HepG2 (cell line): ENCODE measurements at regions not wholly inside any gene's neighbourhood (a gene's known extent, or its start where the extent isn't known, plus 50 kb on each side); places are given as distances from the start of the nearest gene placed in this dataset.

Source experiments
- ARNT ChIP-seq: fragments of 450-650 bp; IDR thresholded peaks from 2 replicates; pipeline ENCODE4 v1.6.1; 2017
- CC2D1A ChIP-seq: sonication (generic); formaldehyde crosslinking; IDR thresholded peaks from 2 replicates; pipeline ENCODE4 v1.8.1; 2023; ENCODE audit warnings: mild to moderate bottlenecking, missing genetic modification reagents
- ETV6 ChIP-seq: sonication (generic); formaldehyde crosslinking; conservative IDR thresholded peaks from 2 replicates; pipeline ENCODE4 v1.4.0; 2020; ENCODE audit warnings: missing genetic modification reagents
- ISX ChIP-seq: sonication (generic); formaldehyde crosslinking; conservative IDR thresholded peaks from 2 replicates; pipeline ENCODE4 v1.5.0; 2020; ENCODE audit warnings: missing genetic modification reagents
- JUN ChIP-seq: sonication (generic); formaldehyde crosslinking; IDR thresholded peaks from 2 replicates; pipeline ENCODE4 v1.4.0; 2020; ENCODE audit warnings: mild to moderate bottlenecking, missing genetic modification reagents
- MAF1 ChIP-seq: sonication (generic); formaldehyde crosslinking; IDR thresholded peaks from 2 replicates; pipeline ENCODE4 v1.5.0; 2020; ENCODE audit warnings: missing genetic modification reagents, borderline replicate concordance
- NFE2L2 ChIP-seq: fragments of 150-350 bp; IDR thresholded peaks from 2 replicates; pipeline ENCODE4 v1.6.1; 2014; ENCODE audit warnings: low read length
- NFKB2 ChIP-seq: sonication (generic); formaldehyde crosslinking; IDR thresholded peaks from 2 replicates; pipeline ENCODE4 v1.4.0; 2020; ENCODE audit warnings: missing genetic modification reagents, borderline replicate concordance
- RELA ChIP-seq: sonication (generic); formaldehyde crosslinking; IDR thresholded peaks from 2 replicates; pipeline ENCODE4 v1.4.0; 2020; ENCODE audit warnings: missing genetic modification reagents
- SPEN ChIP-seq: sonication (generic); formaldehyde crosslinking; IDR thresholded peaks from 2 replicates; pipeline ENCODE4 v1.5.1; 2020; ENCODE audit warnings: low read depth, mild to moderate bottlenecking, missing genetic modification reagents
- ZFP36L1 ChIP-seq: sonication (generic); formaldehyde crosslinking; IDR thresholded peaks from 2 replicates; pipeline ENCODE4 v1.8.0; 2022; ENCODE audit warnings: mild to moderate bottlenecking, missing genetic modification reagents, moderate library complexity
- ZFP90 ChIP-seq: sonication (generic); formaldehyde crosslinking; IDR thresholded peaks from 2 replicates; pipeline ENCODE4 v1.8.0; 2022; ENCODE audit warnings: missing genetic modification reagents, mild to moderate bottlenecking, inconsistent platforms, borderline replicate concordance
- ZNF101 ChIP-seq: sonication (generic); formaldehyde crosslinking; IDR thresholded peaks from 2 replicates; pipeline ENCODE4 v1.4.0; 2020; ENCODE audit warnings: mild to moderate bottlenecking, low read depth, missing genetic modification reagents, borderline replicate concordance
- ZNF354B ChIP-seq: sonication (generic); formaldehyde crosslinking; IDR thresholded peaks from 2 replicates; pipeline ENCODE4 v1.8.0; 2022; ENCODE audit warnings: mild to moderate bottlenecking, missing genetic modification reagents
- ZNF468 ChIP-seq: sonication (generic); formaldehyde crosslinking; IDR thresholded peaks from 2 replicates; pipeline ENCODE4 v1.8.0; 2022; ENCODE audit warnings: mild to moderate bottlenecking, moderate library complexity, missing genetic modification reagents
- ZNF501 ChIP-seq: sonication (generic); formaldehyde crosslinking; IDR thresholded peaks from 2 replicates; pipeline ENCODE4 v1.5.1; 2020; ENCODE audit warnings: mild to moderate bottlenecking, moderate library complexity, missing genetic modification reagents
- ZNF562 ChIP-seq: sonication (generic); formaldehyde crosslinking; IDR thresholded peaks from 2 replicates; pipeline ENCODE4 v1.8.0; 2022; ENCODE audit warnings: missing genetic modification reagents, borderline replicate concordance
- TF ChIP-seq, protein P1 (sequence below): sonication (generic); formaldehyde crosslinking; IDR thresholded peaks from 2 replicates; pipeline ENCODE4 v1.5.1; 2020; ENCODE audit warnings: mild to moderate bottlenecking, moderate library complexity, missing genetic modification reagents
- TF ChIP-seq, protein P2 (sequence below): IDR thresholded peaks from 2 replicates; pipeline ENCODE4 v1.6.1; 2012; ENCODE audit warnings: low read depth, low read length, improper control_type of control experiment
- TF ChIP-seq, protein P3 (sequence below): sonication (generic); formaldehyde crosslinking; conservative IDR thresholded peaks from 2 replicates; pipeline ENCODE4 v1.8.0; 2022; ENCODE audit warnings: low read depth, missing genetic modification reagents
- TF ChIP-seq, protein P4 (sequence below): sonication (generic); formaldehyde crosslinking; IDR thresholded peaks from 2 replicates; pipeline ENCODE4 v1.8.1; 2023; ENCODE audit warnings: mild to moderate bottlenecking, missing genetic modification reagents
- TF ChIP-seq, protein P5 (sequence below): sonication (generic); IDR thresholded peaks from 2 replicates; pipeline ENCODE4 v1.6.1; 2016; ENCODE audit warnings: low read depth, borderline replicate concordance

DNA sequence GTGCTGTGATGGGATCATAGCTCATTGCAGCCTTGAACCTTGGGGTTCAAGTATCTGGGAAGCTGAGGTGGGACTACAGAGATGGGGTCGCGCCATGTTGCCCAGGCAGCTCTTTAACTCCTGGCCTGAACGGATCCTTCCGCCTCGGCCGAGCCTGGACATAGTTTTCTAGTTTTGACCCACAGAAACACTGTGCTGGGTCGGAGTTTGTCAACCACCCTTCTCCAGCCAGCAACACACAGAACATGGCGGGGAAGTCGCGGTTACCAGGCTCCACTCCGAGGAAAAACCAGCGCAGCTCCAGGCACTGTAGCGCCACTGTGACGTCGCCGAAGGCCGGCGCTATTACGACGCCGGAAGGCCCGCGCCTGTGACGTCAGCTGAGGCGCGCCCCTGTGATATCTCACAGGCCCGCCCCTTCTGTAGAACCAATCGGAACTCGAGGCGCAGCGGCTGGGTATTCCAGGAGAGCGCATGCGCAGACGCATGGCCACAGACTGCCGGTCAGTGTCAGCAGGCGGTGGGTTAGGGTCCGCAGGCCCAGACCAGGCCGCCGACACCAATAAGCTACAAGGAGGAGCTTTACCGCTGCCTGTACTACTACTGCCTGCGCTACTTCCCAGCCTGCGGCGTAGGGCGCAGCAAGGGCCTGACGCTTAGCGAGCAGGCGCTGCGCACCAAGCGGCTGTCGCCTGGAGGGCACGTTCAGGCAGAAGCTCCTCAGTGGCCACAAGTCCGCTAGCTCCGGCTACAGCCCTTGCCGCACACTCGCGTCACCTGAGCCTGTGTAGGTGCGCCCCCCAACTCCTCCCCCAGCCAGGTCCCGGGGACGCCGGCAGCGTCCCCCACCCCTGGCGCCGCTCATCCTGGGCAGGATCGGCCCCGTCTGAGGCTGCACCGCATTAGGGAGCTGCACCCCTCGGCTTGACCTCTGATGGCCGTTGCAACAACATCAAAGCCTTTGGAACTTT is 135.2 kb upstream of the KCTD7 start (continued):
- TF ChIP-seq, protein P1, sequence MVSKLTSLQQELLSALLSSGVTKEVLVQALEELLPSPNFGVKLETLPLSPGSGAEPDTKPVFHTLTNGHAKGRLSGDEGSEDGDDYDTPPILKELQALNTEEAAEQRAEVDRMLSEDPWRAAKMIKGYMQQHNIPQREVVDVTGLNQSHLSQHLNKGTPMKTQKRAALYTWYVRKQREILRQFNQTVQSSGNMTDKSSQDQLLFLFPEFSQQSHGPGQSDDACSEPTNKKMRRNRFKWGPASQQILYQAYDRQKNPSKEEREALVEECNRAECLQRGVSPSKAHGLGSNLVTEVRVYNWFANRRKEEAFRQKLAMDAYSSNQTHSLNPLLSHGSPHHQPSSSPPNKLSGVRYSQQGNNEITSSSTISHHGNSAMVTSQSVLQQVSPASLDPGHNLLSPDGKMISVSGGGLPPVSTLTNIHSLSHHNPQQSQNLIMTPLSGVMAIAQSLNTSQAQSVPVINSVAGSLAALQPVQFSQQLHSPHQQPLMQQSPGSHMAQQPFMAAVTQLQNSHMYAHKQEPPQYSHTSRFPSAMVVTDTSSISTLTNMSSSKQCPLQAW (CRISPR knock-in tag): peak; percentile 94
- no peak for TF ChIP-seq RELA (CRISPR knock-in tag)
- TF ChIP-seq, protein P2, sequence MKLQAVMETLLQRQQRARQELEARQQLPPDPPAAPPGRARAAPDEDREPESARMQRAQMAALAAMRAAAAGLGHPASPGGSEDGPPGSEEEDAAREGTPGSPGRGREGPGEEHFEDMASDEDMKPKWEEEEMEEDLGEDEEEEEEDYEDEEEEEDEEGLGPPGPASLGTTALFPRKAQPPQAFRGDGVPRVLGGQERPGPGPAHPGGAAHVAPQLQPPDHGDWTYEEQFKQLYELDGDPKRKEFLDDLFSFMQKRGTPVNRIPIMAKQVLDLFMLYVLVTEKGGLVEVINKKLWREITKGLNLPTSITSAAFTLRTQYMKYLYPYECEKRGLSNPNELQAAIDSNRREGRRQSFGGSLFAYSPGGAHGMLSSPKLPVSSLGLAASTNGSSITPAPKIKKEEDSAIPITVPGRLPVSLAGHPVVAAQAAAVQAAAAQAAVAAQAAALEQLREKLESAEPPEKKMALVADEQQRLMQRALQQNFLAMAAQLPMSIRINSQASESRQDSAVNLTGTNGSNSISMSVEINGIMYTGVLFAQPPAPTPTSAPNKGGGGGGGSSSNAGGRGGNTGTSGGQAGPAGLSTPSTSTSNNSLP: 0 out of 2 replicates have a peak, but pooled peaks have one; percentile 32
- TF ChIP-seq, protein P3, sequence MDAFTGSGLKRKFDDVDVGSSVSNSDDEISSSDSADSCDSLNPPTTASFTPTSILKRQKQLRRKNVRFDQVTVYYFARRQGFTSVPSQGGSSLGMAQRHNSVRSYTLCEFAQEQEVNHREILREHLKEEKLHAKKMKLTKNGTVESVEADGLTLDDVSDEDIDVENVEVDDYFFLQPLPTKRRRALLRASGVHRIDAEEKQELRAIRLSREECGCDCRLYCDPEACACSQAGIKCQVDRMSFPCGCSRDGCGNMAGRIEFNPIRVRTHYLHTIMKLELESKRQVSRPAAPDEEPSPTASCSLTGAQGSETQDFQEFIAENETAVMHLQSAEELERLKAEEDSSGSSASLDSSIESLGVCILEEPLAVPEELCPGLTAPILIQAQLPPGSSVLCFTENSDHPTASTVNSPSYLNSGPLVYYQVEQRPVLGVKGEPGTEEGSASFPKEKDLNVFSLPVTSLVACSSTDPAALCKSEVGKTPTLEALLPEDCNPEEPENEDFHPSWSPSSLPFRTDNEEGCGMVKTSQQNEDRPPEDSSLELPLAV (CRISPR knock-in tag): no peak
- peak; percentile 88 for TF ChIP-seq SPEN (CRISPR knock-in tag)
- peak; percentile 68; the same call in 1 of the 2 replicates for TF ChIP-seq ISX (CRISPR knock-in tag)
- TF ChIP-seq ZNF501: peak; percentile 96
- TF ChIP-seq, protein P4, sequence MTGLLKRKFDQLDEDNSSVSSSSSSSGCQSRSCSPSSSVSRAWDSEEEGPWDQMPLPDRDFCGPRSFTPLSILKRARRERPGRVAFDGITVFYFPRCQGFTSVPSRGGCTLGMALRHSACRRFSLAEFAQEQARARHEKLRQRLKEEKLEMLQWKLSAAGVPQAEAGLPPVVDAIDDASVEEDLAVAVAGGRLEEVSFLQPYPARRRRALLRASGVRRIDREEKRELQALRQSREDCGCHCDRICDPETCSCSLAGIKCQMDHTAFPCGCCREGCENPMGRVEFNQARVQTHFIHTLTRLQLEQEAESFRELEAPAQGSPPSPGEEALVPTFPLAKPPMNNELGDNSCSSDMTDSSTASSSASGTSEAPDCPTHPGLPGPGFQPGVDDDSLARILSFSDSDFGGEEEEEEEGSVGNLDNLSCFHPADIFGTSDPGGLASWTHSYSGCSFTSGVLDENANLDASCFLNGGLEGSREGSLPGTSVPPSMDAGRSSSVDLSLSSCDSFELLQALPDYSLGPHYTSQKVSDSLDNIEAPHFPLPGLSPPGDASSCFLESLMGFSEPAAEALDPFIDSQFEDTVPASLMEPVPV: peak; percentile 75; the same call in 1 of the 2 replicates
- TF ChIP-seq ZNF562 (CRISPR knock-in tag): no peak
- TF ChIP-seq MAF1: peak; percentile 60; the same call in 1 of the 2 replicates
- TF ChIP-seq JUN (CRISPR knock-in tag): peak; percentile 32; the same call in 1 of the 2 replicates
- peak; percentile 81; the same call in 1 of the 2 replicates for TF ChIP-seq ZNF468
- TF ChIP-seq, protein P5, sequence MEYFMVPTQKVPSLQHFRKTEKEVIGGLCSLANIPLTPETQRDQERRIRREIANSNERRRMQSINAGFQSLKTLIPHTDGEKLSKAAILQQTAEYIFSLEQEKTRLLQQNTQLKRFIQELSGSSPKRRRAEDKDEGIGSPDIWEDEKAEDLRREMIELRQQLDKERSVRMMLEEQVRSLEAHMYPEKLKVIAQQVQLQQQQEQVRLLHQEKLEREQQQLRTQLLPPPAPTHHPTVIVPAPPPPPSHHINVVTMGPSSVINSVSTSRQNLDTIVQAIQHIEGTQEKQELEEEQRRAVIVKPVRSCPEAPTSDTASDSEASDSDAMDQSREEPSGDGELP: no peak
- peak; percentile 98 for TF ChIP-seq ZFP90
- TF ChIP-seq CC2D1A (CRISPR knock-in tag): peak; percentile 87; the same call in 1 of the 2 replicates
- TF ChIP-seq ZNF354B (CRISPR knock-in tag): no peak
- no peak for TF ChIP-seq ZNF101
- TF ChIP-seq ZFP36L1 (CRISPR knock-in tag): peak; percentile 75; the same call in 1 of the 2 replicates
- peak; percentile 88; the same call in 1 of the 2 replicates for TF ChIP-seq NFKB2
- no peak for TF ChIP-seq NFE2L2
- TF ChIP-seq ARNT: no peak
- 0 out of 2 replicates have a peak, but pooled peaks have one; percentile 75 for TF ChIP-seq ETV6 (CRISPR knock-in tag)
